Fibroblast of skin of scalp (primary cell): ENCODE measurements at regions not wholly inside any gene's neighbourhood (a gene's known extent, or its start where the extent isn't known, plus 50 kb on each side); places are given as distances from the start of the nearest gene placed in this dataset.
A peak's percentile ranks its signal among the peaks of the same experiment; 100 is the strongest.
"Not testable (repeated sequence)": the region's sequence is repeated elsewhere in the genome, so short reads cannot be mapped to it uniquely, and the experiment has no call there.

Experiments
- DNase-seq: peaks from one replicate; pipeline ENCODE4 v3.0.0-alpha.2; 2013

GRCh38 chr9:120338340-120338739 lies 241.6 kb downstream of the CDK5RAP2 start:
- DNase-seq = no peak

GRCh38 chr9:120337131-120337530 lies 242.8 kb downstream of the CDK5RAP2 start:
- no peak for DNase-seq

GRCh38 chr9:120336753-120337090 lies 243.2 kb downstream of the CDK5RAP2 start:
- DNase-seq = no peak

GRCh38 chr9:120336021-120336752 lies 243.8 kb downstream of the CDK5RAP2 start:
- peak; percentile 22 for DNase-seq

GRCh38 chr9:120331913-120332312 lies 248.1 kb downstream of the CDK5RAP2 start:
- peak; percentile 35 for DNase-seq

GRCh38 chr9:120330031-120330430 lies 249.9 kb downstream of the CDK5RAP2 start:
- DNase-seq = no peak

GRCh38 chr9:120327322-120327721 lies 252.6 kb downstream of the CDK5RAP2 start:
- no peak for DNase-seq

GRCh38 chr9:120326049-120326693 lies 253.8 kb downstream of the CDK5RAP2 start:
- DNase-seq = no peak

- DNase-seq = no peak
Measured at GRCh38 chr9:120324996-120325642, 254.8 kb downstream of the CDK5RAP2 start.

- no peak for DNase-seq
Measured at GRCh38 chr9:120324461-120324860, 255.5 kb downstream of the CDK5RAP2 start.

- no peak for DNase-seq
Measured at GRCh38 chr9:120323125-120323524, 256.8 kb downstream of the CDK5RAP2 start.

- no peak for DNase-seq
Measured at GRCh38 chr9:120319452-120319851, 260.5 kb downstream of the CDK5RAP2 start.

GRCh38 chr9:120315154-120315553 lies 264.8 kb downstream of the CDK5RAP2 start:
- DNase-seq = no peak

GRCh38 chr9:120312031-120312430 lies 267.9 kb downstream of the CDK5RAP2 start:
- no peak for DNase-seq

- DNase-seq = no peak
Measured at GRCh38 chr9:120310035-120310434, 269.9 kb downstream of the CDK5RAP2 start.

- DNase-seq = no peak
Measured at GRCh38 chr9:120308495-120308894, 271.5 kb downstream of the CDK5RAP2 start.

- no peak for DNase-seq
Measured at GRCh38 chr9:120307599-120307998, 272.4 kb downstream of the CDK5RAP2 start.

- DNase-seq = no peak
Measured at GRCh38 chr9:120306561-120306960, 273.4 kb downstream of the CDK5RAP2 start.

- no peak for DNase-seq
Measured at GRCh38 chr9:120306088-120306487, 273.9 kb downstream of the CDK5RAP2 start.

GRCh38 chr9:120304896-120305295 lies 275.1 kb downstream of the CDK5RAP2 start:
- DNase-seq = not testable (repeated sequence)

GRCh38 chr9:120303519-120303918 lies 276.4 kb downstream of the CDK5RAP2 start:
- DNase-seq = no peak

GRCh38 chr9:120299785-120300184 lies 280.2 kb downstream of the CDK5RAP2 start:
- DNase-seq = no peak

GRCh38 chr9:120294003-120294402 lies 286.0 kb downstream of the CDK5RAP2 start:
- DNase-seq = no peak

GRCh38 chr9:120292606-120293005 lies 287.4 kb downstream of the CDK5RAP2 start:
- no peak for DNase-seq
